Fibroblast of villous mesenchyme (primary cell): ENCODE measurements at regions not wholly inside any gene's neighbourhood (a gene's known extent, or its start where the extent isn't known, plus 50 kb on each side); places are given as distances from the start of the nearest gene placed in this dataset.

Source experiments
- DNase-seq: peaks from one replicate; pipeline ENCODE4 v3.0.0-alpha.2; 2010; ENCODE audit warnings: low read depth
- H3K4me3 ChIP-seq: 2 replicates; pipeline ENCODE4 v1.5.1; 2011; ENCODE audit warnings: low read depth, mild to moderate bottlenecking, low read length
- TF ChIP-seq, protein P1 (sequence below): IDR thresholded peaks from 2 replicates; pipeline ENCODE4 v1.5.1; 2012; ENCODE audit warnings: low read depth, mild to moderate bottlenecking, low read length; ENCODE audit not compliant: insufficient read depth

DNA sequence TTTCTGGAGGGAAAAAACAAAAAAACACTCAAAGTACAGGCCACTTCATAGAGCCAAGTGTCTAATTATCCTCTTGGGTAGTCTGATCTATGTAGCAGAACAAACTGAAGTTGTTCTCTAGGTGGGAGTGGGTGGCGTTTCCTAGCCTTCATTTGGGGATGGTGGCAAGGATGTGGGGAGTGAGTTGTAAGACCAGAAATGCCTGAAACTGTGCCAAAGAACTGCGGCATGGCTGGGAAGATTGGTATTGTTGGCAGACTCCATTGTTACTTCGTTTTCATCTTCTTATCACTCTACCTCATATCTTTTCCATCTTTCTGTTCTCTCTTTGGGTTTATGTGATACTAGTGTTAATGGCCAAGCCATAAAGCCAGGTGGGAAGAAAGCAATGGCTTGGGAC, 177.3 kb upstream of the DDHD1 start:
- H3K4me3 ChIP-seq = no peak overlapping the region
- TF ChIP-seq, protein P1, sequence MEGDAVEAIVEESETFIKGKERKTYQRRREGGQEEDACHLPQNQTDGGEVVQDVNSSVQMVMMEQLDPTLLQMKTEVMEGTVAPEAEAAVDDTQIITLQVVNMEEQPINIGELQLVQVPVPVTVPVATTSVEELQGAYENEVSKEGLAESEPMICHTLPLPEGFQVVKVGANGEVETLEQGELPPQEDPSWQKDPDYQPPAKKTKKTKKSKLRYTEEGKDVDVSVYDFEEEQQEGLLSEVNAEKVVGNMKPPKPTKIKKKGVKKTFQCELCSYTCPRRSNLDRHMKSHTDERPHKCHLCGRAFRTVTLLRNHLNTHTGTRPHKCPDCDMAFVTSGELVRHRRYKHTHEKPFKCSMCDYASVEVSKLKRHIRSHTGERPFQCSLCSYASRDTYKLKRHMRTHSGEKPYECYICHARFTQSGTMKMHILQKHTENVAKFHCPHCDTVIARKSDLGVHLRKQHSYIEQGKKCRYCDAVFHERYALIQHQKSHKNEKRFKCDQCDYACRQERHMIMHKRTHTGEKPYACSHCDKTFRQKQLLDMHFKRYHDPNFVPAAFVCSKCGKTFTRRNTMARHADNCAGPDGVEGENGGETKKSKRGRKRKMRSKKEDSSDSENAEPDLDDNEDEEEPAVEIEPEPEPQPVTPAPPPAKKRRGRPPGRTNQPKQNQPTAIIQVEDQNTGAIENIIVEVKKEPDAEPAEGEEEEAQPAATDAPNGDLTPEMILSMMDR = no peak
- DNase-seq = no peak

DNA sequence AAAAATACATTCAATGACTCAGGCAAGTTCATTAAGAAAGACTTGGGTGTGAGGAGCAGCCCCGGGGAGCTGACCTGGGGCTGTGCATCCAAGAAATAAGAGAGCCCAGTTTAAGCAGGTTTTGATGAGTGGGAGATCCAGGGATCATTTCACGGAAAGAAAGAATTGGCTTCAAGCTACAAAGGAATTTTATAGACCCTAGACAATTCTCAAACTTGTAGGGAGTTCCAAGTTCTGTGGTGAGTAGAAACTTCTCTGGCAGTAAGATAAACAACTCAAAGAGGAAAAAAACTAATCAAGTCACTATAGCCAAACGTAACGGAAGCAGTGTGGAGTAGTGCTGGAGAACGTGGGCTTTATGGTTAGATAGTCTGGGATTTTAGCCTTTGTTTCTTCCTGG, 175.7 kb upstream of the DDHD1 start:
- DNase-seq = no peak
- no peak overlapping the region for H3K4me3 ChIP-seq
- TF ChIP-seq, protein P1 = no peak

DNA sequence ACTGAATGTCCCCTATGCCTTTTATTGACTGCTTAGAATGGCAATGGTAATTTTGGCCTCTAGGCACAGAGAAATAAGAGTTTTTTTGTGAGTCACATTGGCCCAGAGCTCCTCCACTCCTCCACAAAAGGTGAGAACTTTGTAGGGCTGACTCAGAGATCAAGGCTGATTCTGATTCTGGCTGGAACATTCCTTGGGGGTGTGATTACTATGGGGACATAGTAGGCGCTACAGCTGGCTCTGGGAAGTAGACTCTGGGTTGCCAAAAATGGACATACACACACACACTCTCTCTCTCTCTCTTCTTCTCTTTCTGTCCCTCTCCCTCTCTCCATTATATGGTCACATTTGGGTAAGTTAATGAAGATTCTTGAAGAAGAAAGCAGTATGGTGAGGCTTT, 174.6 kb upstream of the DDHD1 start:
- TF ChIP-seq, protein P1 = no peak
- no peak overlapping the region for H3K4me3 ChIP-seq
- DNase-seq = peak; percentile 78

DNA sequence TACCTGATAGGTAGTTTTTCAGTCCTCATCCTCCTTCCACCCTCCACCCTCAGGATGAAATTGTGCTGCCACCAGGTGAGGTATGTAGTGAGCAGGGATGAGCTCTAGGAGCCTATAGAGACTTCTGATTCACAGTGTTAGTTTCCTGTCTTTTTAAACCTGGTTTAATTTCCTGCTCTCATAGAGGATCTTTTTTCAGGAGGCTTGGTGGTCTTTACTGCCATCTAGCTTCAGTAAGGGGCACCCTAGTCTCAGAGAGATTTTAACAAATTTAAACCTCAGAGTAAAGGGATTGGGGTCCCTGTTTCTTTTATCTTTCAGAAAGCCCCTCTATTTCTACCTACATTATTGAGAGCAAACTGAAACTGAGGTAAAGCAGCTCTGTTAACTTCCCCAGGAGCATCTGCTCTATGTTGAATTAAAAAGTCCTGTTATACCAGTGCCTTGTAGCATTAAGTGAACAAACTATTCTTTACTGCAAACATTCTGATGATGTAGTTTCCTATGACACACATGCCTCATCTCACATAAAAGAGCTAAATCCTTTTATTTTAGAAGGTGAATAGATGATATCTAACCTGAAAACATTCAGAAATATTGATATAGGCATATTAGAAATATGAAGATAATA, 172.2 kb upstream of the DDHD1 start:
- peak; percentile 16 for DNase-seq
- TF ChIP-seq, protein P1 = peak; percentile 44
- no peak overlapping the region for H3K4me3 ChIP-seq

DNA sequence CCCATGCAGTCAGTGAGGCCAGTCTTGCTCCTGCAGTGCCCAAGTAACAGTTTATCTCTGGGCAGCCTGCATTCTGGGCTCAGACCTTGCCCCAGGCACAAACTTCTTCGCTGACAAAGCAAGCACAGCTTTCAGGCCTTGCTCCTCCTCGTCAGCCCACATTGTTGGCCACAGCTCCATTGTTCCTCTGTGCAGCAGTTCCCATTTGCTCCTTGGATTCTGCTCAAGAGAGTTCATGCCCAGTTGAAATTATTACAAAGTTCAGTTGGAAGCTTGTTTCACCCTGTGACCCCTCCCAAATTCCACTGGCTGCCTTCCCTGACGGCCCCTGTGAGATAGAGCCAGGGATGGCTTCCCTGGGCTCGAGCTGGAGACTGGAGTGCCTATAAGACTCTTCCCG, 163.4 kb upstream of the DDHD1 start:
- no peak for DNase-seq
- TF ChIP-seq, protein P1 = no peak

DNA sequence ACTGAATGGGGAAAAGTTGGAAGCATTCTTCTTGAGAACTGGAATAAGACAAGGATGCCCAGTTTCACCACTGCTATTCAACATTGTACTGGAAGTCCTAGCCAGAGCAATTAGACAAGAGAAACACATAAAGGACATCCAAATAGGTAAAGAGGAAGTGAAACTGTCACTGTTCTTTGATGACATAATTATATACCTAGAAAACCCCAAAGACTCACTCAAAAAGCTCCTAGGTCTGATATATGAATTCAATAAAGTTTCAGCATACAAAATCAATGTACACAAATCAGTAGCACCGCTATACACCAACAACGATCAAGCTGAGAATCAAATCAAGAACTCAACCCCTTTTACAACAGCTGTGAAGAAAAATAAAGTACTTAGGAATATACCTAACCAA, 157.3 kb upstream of the DDHD1 start:
- TF ChIP-seq, protein P1 = no peak
- no peak for DNase-seq

More for the DNA sequence above, 163.4 kb upstream of the DDHD1 start:
- no peak overlapping the region for H3K4me3 ChIP-seq

DNA sequence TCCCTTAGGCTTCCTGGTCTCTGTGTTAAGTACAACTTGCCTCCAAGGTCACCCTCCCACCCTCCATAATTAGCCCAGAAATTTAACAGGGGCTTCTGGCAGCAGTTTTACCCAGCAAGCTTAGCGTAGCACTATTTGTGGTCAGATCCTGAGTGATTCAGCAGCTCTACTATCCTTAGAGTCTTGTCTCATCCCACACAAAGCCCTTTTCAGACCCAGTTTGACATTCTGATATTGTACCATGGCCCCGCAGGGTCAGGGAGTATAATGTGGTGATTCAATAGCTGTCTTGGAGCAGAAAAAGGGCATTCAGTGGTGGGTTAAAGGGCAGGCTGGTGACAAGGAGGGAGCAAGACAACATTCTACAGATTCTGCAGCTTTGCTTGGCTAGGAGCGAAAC, 153.8 kb upstream of the DDHD1 start:
- TF ChIP-seq, protein P1 = no peak
- peak; percentile 33 for DNase-seq
- H3K4me3 ChIP-seq = peak overlapping the region; percentile 21

More for the DNA sequence above, 157.3 kb upstream of the DDHD1 start:
- H3K4me3 ChIP-seq = no peak overlapping the region
